ENCODE measurements at regions not wholly inside any gene's neighbourhood (a gene's known extent, or its start where the extent isn't known, plus 50 kb on each side); places are given as distances from the start of the nearest gene placed in this dataset.
A peak's percentile ranks its signal among the peaks of the same experiment; 100 is the strongest.

DNA sequence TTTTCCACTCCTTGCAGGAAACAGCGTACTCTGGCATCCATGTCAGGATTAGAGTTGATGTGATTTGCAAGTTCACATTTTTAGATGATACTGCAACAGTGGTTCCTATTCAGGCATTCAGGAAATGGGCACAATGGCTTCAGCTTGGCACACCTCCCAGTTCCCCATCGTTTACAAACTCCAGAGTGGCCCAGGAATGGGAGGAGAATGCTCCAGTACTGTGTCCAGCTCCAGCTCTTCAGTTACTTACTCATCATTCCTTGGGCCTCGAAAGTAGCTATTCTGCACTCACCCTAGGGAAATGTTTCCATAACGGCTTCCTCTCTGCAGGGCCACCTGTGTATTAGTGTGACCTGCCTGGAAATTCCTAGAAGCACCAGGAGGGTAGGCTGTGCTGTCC is 239.7 kb upstream of the RGS6 start:
- FAIRE-seq: no peak

DNA sequence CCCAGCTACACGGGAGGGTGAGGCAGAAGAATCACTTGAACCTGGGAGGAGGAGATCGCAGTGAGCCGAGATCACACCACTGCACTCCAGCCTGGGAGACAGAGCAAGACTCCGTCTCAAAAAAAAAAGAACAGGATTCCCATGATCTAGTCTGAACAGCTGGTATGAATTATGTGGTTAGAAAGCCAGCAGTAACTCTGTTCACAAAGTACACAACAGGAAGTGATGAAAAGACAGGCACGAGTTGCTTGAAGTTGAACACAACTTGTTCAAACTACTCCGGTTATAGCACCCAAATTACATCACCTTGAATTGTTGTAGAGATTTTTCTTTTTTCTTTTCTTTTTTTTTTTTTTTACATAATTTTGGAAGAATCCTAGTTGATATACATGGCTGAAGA is 238.8 kb upstream of the RGS6 start:
- FAIRE-seq: peak; percentile 8

DNA sequence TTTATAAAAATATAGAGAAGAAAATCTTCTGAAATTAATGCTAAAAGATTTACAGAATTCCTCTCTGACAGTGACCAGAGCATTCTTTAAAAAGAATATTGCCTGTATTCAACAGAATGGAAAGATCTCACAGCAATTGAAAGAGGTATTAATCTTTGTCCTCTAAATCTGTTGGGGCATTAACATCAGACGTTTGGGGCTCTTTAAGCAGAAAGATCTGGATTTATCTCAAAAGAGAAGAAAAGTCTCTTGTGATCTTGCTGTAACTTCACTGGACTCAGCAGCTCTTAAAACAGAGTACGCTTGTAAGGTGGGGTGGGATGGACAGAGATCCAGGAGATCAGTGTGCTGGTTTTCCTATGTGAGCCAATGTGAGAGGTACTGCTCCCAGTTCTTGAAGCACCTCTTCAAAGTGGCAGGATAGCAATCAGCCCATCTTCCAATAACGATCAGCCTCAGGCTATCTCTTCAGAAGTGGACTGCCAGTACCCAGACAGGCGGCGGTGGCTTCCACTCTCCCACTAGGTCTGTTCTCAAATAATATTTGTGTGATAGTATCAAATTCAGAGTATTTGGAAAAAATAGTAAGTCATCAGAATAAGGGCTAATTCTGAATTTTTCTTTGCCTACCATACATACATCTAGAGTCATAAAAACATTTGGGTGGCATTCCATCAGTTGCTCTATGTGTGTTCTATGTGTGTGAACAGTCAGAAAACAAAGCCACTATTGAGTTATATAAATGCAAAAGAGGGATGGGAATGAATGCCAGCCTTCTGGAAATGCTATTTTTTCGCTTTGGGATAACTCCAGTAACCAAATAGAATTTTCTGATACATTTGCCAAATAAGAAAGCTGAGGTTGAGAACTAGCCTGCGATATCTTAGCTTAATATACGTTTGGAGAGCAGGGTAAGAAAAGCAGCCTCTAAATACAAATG is 237.4 kb upstream of the RGS6 start:
- no peak for FAIRE-seq

DNA sequence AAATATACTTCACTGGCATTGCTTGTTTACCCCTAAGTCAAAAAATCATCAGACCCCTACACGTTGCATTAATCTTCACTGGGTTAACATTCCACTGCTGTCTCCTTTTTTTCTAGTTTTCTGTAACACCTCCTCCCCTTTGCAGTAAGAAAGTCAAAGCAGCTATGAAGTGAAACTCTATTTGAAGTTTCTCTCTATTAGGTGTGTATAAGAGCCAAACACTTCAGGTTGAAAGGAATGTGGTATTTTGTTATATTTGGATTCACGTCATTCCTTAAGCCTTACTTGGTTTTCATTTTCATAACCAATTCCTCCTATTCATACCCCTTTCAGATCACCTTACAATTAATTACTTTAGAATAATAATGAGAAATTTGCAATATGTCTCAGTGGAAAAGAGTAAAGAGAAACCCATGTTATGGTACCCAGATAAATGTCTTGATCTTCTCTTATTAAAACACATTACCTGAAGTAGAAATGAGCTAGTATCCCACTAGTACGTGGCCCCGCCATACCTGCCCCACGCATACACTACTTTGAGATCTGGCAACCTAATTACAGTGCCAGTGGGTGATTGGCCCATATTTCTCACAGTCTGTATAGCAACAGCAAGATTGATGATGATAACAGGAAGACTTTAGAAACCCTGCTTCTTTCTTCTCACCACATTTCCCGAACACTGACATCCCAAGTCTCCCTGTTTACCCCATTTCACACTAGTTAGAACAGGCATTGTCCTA is 236.4 kb upstream of the RGS6 start:
- no peak for FAIRE-seq

DNA sequence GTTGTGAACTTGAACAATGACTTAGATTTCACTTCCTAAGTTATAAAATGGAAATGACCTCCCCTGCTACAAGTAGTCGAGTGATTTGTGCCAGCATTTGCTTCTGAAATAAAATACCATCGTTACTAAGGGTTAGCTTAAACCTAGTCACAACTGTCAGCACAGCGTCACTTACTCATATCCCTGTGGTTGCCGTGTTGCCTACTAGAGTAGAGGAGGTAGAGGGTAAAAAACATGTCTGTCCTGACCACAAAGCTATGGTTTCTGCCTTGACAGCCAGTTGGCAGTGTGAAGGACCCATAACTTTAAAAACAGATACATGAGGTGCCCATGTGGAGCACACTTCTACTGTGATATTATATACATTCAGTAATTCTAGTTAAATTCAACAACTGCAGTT is 234.2 kb upstream of the RGS6 start:
- no peak for FAIRE-seq

DNA sequence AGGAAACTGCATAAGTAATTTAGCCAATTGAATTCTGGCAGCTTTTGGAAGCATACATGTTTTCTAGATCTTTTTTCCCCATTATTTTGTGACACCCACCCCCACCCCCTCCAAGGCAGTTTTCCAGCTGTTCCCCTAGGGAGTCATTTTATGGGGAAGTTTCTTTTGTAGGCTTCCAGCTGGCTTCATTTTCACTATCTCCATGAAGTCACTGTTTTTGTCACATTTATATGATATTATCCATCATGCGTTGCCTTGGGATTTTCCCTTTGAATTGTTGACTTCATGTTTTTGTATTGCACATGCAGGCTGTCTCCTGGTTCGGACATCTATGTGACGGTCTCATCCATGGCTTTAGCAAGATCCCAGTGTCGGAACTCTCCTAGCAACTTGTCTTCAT is 233.6 kb upstream of the RGS6 start:
- peak; percentile 78 for FAIRE-seq

DNA sequence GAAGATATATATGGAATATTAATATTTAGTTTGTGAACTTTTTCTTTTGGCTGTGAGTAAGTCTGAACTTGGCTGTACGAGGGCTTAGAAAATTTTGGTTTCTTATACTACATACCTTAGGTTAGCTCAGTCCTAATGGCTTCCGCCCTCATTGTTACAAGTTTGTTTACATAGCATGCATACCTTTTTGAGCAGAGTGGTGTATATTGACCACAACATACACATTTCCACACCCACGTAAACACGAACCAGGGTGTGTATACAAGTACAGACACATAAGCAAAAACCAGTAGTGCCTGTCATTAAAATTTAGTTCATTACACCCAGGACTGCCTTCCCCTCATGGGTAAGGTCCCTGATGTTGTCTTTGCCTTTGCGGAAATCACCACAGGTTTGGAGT is 230.2 kb upstream of the RGS6 start:
- FAIRE-seq: no peak

DNA sequence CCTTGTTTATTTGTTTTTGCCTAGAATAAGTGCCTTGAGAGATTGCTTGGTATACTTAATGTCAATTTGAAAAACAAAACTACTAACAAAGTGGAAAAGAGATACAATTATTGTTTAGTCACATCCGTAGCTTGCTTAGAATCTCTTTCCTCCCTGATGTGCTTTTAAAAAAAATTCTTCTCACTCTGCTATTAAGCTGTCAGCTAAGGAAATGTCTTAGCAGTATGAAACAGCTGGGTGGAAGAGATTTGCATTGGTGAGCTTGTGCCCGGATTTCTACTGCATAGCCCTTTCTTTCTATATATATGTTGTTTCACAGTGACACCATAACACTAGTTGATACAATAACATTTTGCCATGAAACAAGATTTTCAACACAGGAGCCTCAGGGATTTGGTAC is 229.4 kb upstream of the RGS6 start:
- FAIRE-seq: no peak

DNA sequence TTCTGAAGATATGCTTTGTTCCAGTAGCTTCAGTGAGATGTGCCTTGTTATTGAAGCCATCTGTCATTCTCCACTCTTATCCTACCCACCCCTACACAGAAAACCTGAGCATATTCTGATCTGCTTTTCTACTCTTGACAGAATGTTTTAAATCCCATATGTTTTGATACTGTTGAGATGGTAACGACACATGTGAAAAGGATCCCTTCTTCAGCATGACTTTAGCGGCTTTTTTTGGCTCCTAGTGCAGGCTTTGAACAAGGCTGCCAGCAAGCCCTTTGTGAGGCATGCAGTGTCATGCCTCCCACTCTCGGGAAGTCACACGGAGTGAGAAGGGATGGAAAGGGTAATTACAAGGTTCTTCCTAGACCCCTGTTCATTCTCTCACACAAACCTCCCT is 228.8 kb upstream of the RGS6 start:
- FAIRE-seq: no peak

DNA sequence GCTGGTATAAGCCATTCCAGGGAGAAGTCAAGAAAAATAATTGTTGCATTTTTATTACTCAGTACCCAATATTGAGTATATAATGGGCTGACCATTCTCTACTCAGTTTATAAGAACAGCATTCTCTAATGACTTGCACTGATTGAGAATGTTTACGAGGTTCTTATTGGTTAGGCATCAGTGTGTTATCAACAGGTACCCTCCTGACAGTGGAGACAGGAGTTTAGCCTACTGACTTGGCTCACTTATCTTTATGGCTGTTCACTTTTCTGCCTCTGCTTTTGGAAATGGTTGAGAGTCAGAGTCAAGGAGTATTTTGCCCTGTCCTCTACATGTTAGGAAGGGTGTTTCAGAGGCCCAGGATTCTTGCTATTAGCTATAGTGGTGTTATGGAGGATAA is 228.0 kb upstream of the RGS6 start:
- no peak for FAIRE-seq

DNA sequence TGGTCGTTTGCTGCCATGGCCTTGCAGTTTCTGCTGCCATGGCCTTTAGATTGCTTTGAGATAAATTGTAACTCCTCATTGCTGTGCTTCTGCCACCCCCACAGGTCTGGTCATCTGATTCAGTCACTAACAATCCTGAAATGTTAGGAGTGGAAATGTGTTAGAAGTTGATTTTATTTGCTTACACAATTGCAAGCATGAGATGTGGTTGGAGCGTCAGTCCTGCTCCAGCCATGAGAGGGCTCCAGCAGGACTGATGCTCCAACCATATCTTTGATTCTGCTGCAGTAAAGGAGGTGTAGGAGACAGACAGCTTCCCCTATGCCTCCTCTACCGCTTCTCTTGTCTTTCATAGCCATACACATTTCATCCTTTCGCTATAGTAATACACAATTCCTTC is 226.8 kb upstream of the RGS6 start:
- FAIRE-seq: no peak

DNA sequence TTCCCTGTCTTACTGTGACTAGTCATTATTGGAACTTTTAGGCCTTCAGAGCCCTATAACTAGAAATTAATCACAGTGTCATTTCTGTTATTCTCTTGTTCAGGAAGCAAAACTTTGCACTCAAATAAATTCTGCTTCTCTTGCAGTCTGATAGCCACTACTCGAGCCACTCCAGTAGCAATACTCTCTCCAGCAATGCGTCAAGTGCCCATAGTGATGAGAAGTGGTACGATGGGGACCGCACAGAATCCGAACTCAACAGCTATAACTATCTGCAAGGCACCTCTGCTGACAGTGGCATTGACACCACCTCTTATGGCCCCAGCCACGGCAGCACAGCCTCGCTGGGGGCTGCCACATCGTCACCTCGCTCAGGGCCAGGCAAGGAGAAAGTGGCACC is 223.2 kb upstream of the RGS6 start:
- no peak for FAIRE-seq

DNA sequence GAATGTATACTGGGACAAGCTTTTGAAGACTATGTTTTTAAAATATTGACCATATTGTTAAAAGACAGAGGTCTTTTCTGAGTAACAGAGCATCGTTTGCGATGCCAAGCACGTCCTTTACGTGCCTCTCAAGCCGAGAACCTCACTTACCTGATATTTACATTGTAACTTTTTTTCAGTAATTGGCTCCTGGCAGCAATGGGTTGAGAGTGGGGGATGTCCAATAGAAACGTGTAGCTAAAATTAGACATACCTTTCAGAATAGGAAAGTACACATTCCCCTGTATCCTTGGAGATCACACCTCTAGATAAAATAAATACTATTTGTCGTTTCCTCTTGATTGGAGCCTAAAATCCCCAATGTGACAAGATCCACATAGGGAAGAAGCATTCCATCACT is 222.2 kb upstream of the RGS6 start:
- no peak for FAIRE-seq

DNA sequence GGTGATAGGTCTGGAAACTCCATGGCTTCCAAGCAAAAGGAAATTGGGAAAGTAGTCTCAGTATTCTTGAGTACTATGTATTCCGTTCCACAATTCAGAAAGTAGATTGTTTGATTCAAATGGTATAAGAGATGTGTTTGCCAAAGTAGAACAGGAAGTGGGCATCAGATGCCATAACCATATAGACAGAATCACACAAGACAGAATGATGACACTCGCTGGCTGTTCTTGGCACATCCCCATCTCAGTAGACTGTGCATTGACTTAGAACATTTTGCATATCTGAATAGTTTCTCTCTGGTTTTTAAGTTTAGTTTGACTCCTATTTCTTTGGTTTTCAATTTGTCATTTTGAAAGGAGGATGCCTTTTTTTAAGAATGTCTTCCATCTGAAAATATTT is 221.1 kb upstream of the RGS6 start:
- FAIRE-seq: no peak

DNA sequence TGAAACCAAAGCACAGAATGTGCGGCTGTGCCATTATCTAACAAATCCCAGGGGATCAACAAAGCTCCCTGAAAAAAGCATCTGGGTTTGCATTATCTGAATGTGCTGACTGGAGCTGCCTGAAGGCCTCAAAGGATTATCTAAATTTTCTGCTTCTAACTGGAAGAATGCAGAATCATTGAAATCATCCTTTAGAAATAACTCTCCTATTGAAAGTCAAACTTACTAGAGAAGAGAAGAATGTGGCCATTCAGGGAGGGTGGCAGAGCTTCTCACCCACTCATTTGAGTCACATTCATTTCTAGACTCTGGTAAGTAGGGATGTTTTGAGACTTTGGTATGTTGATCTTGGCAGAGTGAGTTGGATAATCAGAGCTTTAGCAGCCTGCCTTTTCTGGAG is 220.6 kb upstream of the RGS6 start:
- FAIRE-seq: no peak

DNA sequence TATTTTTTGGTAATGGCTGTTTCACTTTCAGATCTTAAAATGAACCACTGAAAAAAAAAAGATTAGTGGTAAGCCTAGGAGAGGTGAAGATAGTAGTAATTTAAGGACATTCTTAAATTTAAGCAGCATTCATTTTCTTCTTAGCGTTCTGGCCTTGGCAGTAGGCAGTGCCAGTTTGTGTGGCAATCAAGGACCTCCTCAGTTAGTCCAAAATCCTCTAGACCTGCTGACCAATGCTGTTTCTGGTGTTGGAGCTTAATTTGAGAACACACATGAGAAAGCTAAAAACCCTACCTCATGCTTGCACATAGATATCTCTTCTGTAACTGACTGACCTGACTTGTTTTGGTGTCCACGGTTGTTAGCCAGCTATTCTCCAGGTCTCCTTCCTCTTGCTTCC is 219.8 kb upstream of the RGS6 start:
- no peak for FAIRE-seq

DNA sequence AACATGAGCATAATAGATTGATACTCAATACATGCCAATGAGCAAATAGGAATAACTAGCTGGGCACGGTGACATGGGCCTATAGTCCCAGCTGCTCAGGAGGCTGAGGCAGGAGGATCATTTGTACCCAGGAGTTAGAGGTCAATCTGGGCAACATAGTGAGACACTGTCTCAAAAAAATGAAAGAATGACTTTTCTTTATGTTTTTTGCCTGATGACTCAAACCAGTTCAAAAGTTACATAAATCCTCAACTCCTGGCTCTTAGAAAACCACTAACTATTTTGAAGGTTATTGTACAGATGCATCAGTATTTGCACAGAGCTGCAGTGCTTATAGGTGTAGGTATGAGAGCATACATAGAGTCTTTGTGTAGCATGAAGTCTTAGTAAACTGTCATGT is 219.2 kb upstream of the RGS6 start:
- FAIRE-seq: no peak

DNA sequence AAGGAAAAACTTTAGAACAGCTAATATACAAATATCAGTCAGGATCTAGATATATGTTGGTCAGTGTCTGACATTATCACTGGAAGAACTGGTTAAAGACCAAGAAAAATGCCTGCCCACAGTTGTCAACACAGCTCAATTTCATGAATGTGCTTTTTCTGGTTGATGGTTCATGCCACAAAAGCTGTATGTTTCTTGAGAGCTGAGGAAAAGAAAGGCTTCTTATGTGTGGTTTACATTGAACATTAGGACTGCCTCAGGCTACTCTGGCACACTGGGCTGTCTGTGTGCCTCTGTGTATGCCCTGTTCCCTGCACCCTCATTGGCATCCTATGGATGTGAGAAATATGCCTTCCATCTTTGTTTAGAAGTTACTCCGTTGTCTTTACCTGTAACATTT is 218.8 kb upstream of the RGS6 start:
- no peak for FAIRE-seq

DNA sequence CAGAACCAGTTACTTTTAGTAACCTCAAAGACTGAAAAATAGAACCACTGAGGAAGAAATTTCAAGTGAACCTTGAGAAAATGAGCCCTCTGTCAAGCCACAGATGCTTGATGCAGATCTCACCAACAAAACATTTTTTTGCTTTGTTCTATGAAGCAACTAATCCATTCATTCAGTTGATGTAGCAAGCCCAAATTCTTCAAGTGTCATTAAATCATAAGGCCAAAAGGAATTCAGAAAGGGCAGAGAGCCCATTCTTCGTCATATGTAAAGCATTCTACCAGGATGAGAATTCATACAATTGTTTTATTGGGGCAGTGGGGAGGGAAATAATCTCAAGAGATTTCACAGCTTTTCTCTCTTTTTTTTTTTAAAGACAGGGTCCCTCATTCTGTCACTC is 218.0 kb upstream of the RGS6 start:
- FAIRE-seq: no peak

DNA sequence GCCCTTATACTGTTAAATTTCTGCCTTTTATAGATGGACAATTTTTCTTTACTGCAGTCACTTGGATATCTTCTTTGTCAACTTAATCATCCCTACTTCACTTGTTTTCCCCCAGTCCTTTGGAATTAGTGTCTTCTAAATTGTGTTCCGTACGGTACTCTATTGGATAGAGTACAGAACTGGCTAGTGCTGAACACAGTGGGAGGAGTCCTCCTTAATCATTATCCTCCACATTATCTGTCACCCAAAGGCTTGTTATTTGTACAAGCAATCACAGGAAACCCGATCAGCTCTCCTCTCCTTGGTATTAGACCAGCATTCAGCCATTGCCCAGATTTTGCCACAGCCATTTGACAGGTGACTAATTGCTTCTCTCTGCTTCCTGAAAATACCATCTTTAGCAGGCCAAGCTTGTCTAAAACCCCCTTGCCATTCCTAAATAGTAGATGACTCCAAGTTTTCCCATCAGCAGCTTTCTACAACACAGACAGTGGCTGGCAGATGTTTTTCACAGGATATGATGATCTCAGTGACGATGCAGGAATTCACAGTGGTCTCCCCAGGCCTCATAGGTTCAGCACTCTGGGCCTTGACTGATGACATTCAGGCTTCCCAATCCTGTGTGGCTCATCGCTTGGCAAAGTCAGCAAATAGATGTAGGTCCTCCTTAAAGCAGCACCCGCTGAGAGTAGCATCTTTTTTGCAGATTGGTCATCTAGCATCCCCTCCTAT is 216.0 kb upstream of the RGS6 start:
- no peak for FAIRE-seq

DNA sequence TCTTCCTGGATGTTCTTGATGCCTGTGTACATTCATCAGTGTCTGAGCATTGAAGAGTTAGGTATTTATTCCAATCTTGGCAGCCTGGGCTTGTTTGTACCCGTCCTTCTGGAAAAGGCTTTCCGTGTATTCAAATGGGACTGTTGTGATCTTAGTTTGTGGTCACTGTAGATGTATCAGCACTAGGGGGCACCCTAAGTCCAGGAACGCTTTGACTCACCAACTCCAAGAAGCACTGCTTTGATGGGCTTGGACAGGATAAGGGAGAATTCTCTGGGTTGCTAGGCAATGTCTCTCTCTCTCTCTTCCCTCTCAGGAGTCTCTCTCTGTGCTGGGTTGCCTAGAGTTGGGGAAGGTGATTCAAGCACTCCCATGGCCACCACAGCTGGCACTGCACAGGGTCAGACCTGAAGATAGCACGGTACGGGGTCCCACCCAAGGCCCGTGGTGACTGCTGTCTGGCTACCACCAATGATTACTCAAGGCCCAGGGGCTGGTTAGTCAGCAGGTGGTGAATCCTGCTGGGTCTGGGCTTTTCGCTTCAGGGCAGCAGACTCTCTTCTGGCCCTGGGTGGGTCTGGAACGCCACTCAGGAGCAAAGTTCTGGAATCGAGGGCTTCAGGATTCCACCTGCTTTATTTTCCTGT is 211.1 kb upstream of the RGS6 start:
- no peak for FAIRE-seq

DNA sequence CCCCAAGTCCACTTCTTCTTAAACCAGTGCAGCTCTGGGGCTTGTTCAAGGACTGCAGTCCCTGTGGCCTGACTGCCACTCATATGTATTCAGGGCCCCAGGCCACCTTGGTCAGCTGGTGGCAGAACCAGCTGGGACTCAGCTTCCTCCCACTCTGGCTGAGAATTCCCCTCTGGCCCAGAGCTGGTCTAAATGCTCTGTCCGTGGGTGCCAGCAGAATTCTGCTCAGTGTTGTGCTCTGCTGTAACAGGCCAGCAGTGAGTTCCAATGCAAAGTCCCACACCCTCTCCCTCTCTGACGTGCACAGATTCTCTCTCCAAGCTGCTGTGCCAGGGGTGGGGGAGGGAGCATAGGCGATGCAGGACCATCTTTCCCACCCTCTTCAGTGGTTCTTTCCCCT is 210.4 kb upstream of the RGS6 start:
- FAIRE-seq: no peak

DNA sequence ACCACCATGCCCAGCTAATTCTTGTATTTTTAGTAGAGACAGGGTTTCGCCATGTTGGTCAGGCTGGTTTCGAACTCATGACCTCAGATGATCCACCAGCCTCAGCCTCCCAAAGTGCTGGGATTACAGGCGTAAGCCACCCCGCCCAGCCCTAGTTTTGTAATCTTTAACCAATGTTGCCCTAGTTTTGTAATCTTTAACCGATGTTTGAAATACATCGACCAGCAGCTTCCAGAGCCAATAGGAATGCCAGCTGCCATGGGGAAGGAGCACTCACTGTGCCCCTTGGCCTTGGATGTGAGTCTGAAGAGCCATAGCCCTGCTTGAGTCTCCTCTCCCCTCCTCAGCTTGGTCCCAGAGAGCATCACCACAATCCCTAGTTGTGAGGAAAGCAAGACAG is 209.3 kb upstream of the RGS6 start:
- no peak for FAIRE-seq

Measured in endometrium (tissue), 2 donors.